Neural progenitor cell (in vitro differentiated cells): ENCODE measurements at regions not wholly inside any gene's neighbourhood (a gene's known extent, or its start where the extent isn't known, plus 50 kb on each side); places are given as distances from the start of the nearest gene placed in this dataset.
"Not testable (repeated sequence)": the region's sequence is repeated elsewhere in the genome, so short reads cannot be mapped to it uniquely, and the experiment has no call there.

ENCODE experiments used
- DNase-seq: peaks from one replicate; pipeline ENCODE4 v3.0.0-alpha.2; 2016; ENCODE audit warnings: low spot score
- H2AFZ ChIP-seq: fragments of 200-600 bp; sonication (generic); replicated peaks from 2 replicates; pipeline ENCODE4 v1.6.1; 2016; ENCODE audit warnings: antibody characterized with exemption
- H3F3A ChIP-seq: fragments of 200-600 bp; sonication (generic); 2 replicates; pipeline ENCODE4 v1.6.1; 2016; ENCODE audit warnings: antibody characterized with exemption, low read depth
- H3K27ac ChIP-seq: fragments of 200-600 bp; sonication (generic); 2 replicates; pipeline ENCODE4 v1.5.1; 2016; ENCODE audit warnings: mild to moderate bottlenecking
- H3K27me3 ChIP-seq: fragments of 200-600 bp; sonication (generic); 2 replicates; pipeline ENCODE4 v1.6.1; 2016; ENCODE audit warnings: mild to moderate bottlenecking, moderate library complexity
- H3K36me3 ChIP-seq: fragments of 200-600 bp; sonication (generic); 2 replicates; pipeline ENCODE4 v1.5.1; 2016
- H3K4me1 ChIP-seq: fragments of 200-600 bp; sonication (generic); 2 replicates; pipeline ENCODE4 v1.6.1; 2016; ENCODE audit warnings: mixed run types
- H3K4me2 ChIP-seq: fragments of 200-600 bp; sonication (generic); 2 replicates; pipeline ENCODE4 v1.6.1; 2016
- H3K4me3 ChIP-seq: fragments of 200-600 bp; sonication (generic); 2 replicates; pipeline ENCODE4 v1.5.1; 2016
- H3K79me2 ChIP-seq: fragments of 200-600 bp; sonication (generic); 2 replicates; pipeline ENCODE4 v1.6.1; 2016; ENCODE audit warnings: low read depth
- H3K9ac ChIP-seq: fragments of 200-600 bp; sonication (generic); 2 replicates; pipeline ENCODE4 v1.6.1; 2016
- H3K9me3 ChIP-seq: fragments of 200-600 bp; sonication (generic); 2 replicates; pipeline ENCODE4 v1.5.1; 2016; ENCODE audit warnings: low read depth
- H4K20me1 ChIP-seq: fragments of 200-600 bp; sonication (generic); 2 replicates; pipeline ENCODE4 v1.6.1; 2016; ENCODE audit warnings: low read depth
- H3K27ac Mint-ChIP-seq: 3 replicates; pipeline ENCODE4 v1.8.0; 2021; ENCODE audit warnings: mixed read lengths
- H3K27me3 Mint-ChIP-seq: 2 replicates; pipeline ENCODE4 v1.8.0; 2022; ENCODE audit warnings: low read depth, mild to moderate bottlenecking, inconsistent platforms, moderate library complexity, mixed read lengths; ENCODE audit not compliant: insufficient read depth
- H3K36me3 Mint-ChIP-seq: 3 replicates; pipeline ENCODE4 v1.8.0; 2021; ENCODE audit warnings: mixed read lengths
- H3K4me1 Mint-ChIP-seq: 3 replicates; pipeline ENCODE4 v1.8.0; 2021; ENCODE audit warnings: mixed read lengths
- H3K4me3 Mint-ChIP-seq: 3 replicates; pipeline ENCODE4 v1.8.0; 2021; ENCODE audit warnings: mild to moderate bottlenecking, moderate library complexity, mixed read lengths
- H3K9me3 Mint-ChIP-seq: 3 replicates; pipeline ENCODE4 v1.8.0; 2020; ENCODE audit warnings: mixed read lengths
- CTCF ChIP-seq: fragments of 200-600 bp; sonication (generic); IDR thresholded peaks from 2 replicates; pipeline ENCODE4 v1.5.1; 2017; ENCODE audit warnings: antibody characterized with exemption, mild to moderate bottlenecking
- EZH2 ChIP-seq: fragments of 200-600 bp; sonication (generic); IDR thresholded peaks from 2 replicates; pipeline ENCODE4 v1.6.1; 2017; ENCODE audit warnings: antibody characterized with exemption, mild to moderate bottlenecking, moderate library complexity
- EZH2phosphoT487 ChIP-seq: fragments of 200-600 bp; sonication (generic); IDR thresholded peaks from 2 replicates; pipeline ENCODE4 v1.6.1; 2017; ENCODE audit warnings: antibody characterized with exemption

GRCh38 chr21:9755611-9756010 is 765.8 kb upstream of the TPTE start:
- H3K27ac Mint-ChIP-seq: no peak overlapping the region
- H3K27me3 ChIP-seq: no peaks in the 10 kb centered on the region
- H3K27ac ChIP-seq: no peak overlapping the region
- H3K9me3 Mint-ChIP-seq: peaks cover 18% of the 10 kb centered on the region
- H3K36me3 Mint-ChIP-seq: no peaks in the 10 kb centered on the region
- H3K4me2 ChIP-seq: no peak overlapping the region
- H3K4me3 ChIP-seq: no peak overlapping the region
- no peaks in the 10 kb centered on the region for H3K79me2 ChIP-seq
- H4K20me1 ChIP-seq: no peaks in the 10 kb centered on the region
- no peak for DNase-seq
- peaks cover 2% of the 10 kb centered on the region for H3K27me3 Mint-ChIP-seq
- H3K9me3 ChIP-seq: peaks cover 68% of the 10 kb centered on the region
- H2AFZ ChIP-seq: no peak overlapping the region
- no peaks in the 10 kb centered on the region for H3K4me1 ChIP-seq
- no peak overlapping the region for H3K4me3 Mint-ChIP-seq
- no peak overlapping the region for H3K9ac ChIP-seq
- peaks cover 4% of the 10 kb centered on the region for H3K36me3 ChIP-seq
- H3K4me1 Mint-ChIP-seq: no peaks in the 10 kb centered on the region
- H3F3A ChIP-seq: no peaks in the 10 kb centered on the region
- TF ChIP-seq EZH2phosphoT487: no peak

GRCh38 chr21:9756677-9757076 is 764.7 kb upstream of the TPTE start:
- TF ChIP-seq EZH2phosphoT487 (no peak), CTCF (no peak), EZH2 (no peak)
- no peaks in the 10 kb centered on the region for H3F3A ChIP-seq
- Mint-ChIP-seq H3K4me1 (no peaks in the 10 kb centered on the region), H3K36me3 (no peaks in the 10 kb centered on the region), H3K27ac (no peak overlapping the region), H3K27me3 (peaks cover 2% of the 10 kb centered on the region), H3K4me3 (no peak overlapping the region), H3K9me3 (peaks cover 18% of the 10 kb centered on the region)
- H3K4me2 ChIP-seq: no peak overlapping the region
- no peaks in the 10 kb centered on the region for H3K4me1 ChIP-seq
- H3K9ac ChIP-seq: no peak overlapping the region
- H4K20me1 ChIP-seq: no peaks in the 10 kb centered on the region
- no peak overlapping the region for H3K27ac ChIP-seq
- H3K79me2 ChIP-seq: no peaks in the 10 kb centered on the region
- H3K4me3 ChIP-seq: no peak overlapping the region
- H3K27me3 ChIP-seq: no peaks in the 10 kb centered on the region
- H2AFZ ChIP-seq: no peak overlapping the region
- DNase-seq: no peak
- peaks cover 68% of the 10 kb centered on the region for H3K9me3 ChIP-seq
- H3K36me3 ChIP-seq: peaks cover 4% of the 10 kb centered on the region

GRCh38 chr21:9757118-9757517 is 764.3 kb upstream of the TPTE start:
- H4K20me1 ChIP-seq, H3K9ac ChIP-seq, H2AFZ ChIP-seq, H3K4me3 ChIP-seq, H3K4me2 ChIP-seq, H3F3A ChIP-seq, H3K27ac Mint-ChIP-seq, H3K79me2 ChIP-seq, H3K4me3 Mint-ChIP-seq, H3K27me3 ChIP-seq, H3K4me1 ChIP-seq, H3K27me3 Mint-ChIP-seq, DNase-seq, H3K36me3 Mint-ChIP-seq, H3K4me1 Mint-ChIP-seq, H3K36me3 ChIP-seq, H3K27ac ChIP-seq: not testable (repeated sequence)
- peaks cover 72% of the 10 kb centered on the region for H3K9me3 ChIP-seq
- H3K9me3 Mint-ChIP-seq: peaks cover 18% of the 10 kb centered on the region

- not testable (repeated sequence) for H3K79me2 ChIP-seq, H3K4me1 Mint-ChIP-seq, H3K27ac ChIP-seq, DNase-seq, H3K36me3 ChIP-seq, H3K4me2 ChIP-seq, H3K4me3 Mint-ChIP-seq, H3K4me1 ChIP-seq, H3K27me3 Mint-ChIP-seq, H3K27me3 ChIP-seq, H3F3A ChIP-seq, H3K9ac ChIP-seq, H2AFZ ChIP-seq, H3K36me3 Mint-ChIP-seq, H3K27ac Mint-ChIP-seq, H3K4me3 ChIP-seq, H4K20me1 ChIP-seq
- peaks cover 18% of the 10 kb centered on the region for H3K9me3 Mint-ChIP-seq
- peaks cover 72% of the 10 kb centered on the region for H3K9me3 ChIP-seq
Measured at GRCh38 chr21:9757572-9757971, 763.8 kb upstream of the TPTE start.

- H3K36me3 ChIP-seq: peaks cover 4% of the 10 kb centered on the region
- H3K27me3 ChIP-seq: no peaks in the 10 kb centered on the region
- Mint-ChIP-seq H3K27ac (no peak overlapping the region), H3K4me1 (no peaks in the 10 kb centered on the region), H3K27me3 (peaks cover 2% of the 10 kb centered on the region), H3K9me3 (peaks cover 18% of the 10 kb centered on the region), H3K36me3 (no peaks in the 10 kb centered on the region), H3K4me3 (no peak overlapping the region)
- no peaks in the 10 kb centered on the region for H4K20me1 ChIP-seq
- no peak overlapping the region for H3K4me3 ChIP-seq
- H2AFZ ChIP-seq: no peak overlapping the region
- H3K4me2 ChIP-seq: no peak overlapping the region
- H3K27ac ChIP-seq: no peak overlapping the region
- H3F3A ChIP-seq: no peaks in the 10 kb centered on the region
- H3K9ac ChIP-seq: no peak overlapping the region
- no peaks in the 10 kb centered on the region for H3K79me2 ChIP-seq
- H3K4me1 ChIP-seq: no peaks in the 10 kb centered on the region
- no peak for TF ChIP-seq EZH2
- no peak for TF ChIP-seq EZH2phosphoT487
- TF ChIP-seq CTCF: no peak
- DNase-seq: no peak
- peaks cover 72% of the 10 kb centered on the region for H3K9me3 ChIP-seq
Measured at GRCh38 chr21:9758141-9758540, 763.2 kb upstream of the TPTE start.
